HuH-7.5 (cell line): ENCODE measurements at regions not wholly inside any gene's neighbourhood (a gene's known extent, or its start where the extent isn't known, plus 50 kb on each side); places are given as distances from the start of the nearest gene placed in this dataset.

ENCODE experiments used
- DNase-seq: peaks from one replicate; pipeline ENCODE4 v3.0.0; 2011; ENCODE audit warnings: low spot score

GRCh38 chr10:85547460-85548023 is 819.1 kb downstream of the GRID1 start:
- no peak for DNase-seq

GRCh38 chr10:85548034-85548433 is 818.6 kb downstream of the GRID1 start:
- no peak for DNase-seq
